Activated CD4-positive, alpha-beta memory T cell treated with anti-CD3 and anti-CD28 coated beads, Interleukin-2, amount 10 ng/mL, durations not matched to agents 7 days and 5 days (primary cell): ENCODE measurements at regions not wholly inside any gene's neighbourhood (a gene's known extent, or its start where the extent isn't known, plus 50 kb on each side); places are given as distances from the start of the nearest gene placed in this dataset.

Experiments used
- CTCF ChIA-PET: fragments of 350-600 bp; sonication (Branson Sonifier 250); formaldehyde crosslinking; loops from one replicate; lab custom pipeline; 2021; ENCODE audit warnings: antibody characterized with exemption, inconsistent platforms; lab: Charles Lee
- POLR2A ChIA-PET: fragments of 350-600 bp; sonication (Branson Sonifier 250); formaldehyde crosslinking; loops from one replicate; lab custom pipeline; 2021; ENCODE audit warnings: antibody characterized with exemption; lab: Charles Lee
- DNase-seq: peaks from one replicate; pipeline ENCODE4 v3.0.0-alpha.2; 2020
- H3K27ac Mint-ChIP-seq: one replicate; pipeline ENCODE4 v1.8.0; 2021; ENCODE audit warnings: mild to moderate bottlenecking, mixed read lengths
- H3K27me3 Mint-ChIP-seq: one replicate; pipeline ENCODE4 v1.8.0; 2021; ENCODE audit warnings: mixed read lengths
- H3K36me3 Mint-ChIP-seq: one replicate; pipeline ENCODE4 v1.8.0; 2021; ENCODE audit warnings: low read depth, mixed read lengths
- H3K4me1 Mint-ChIP-seq: one replicate; pipeline ENCODE4 v1.8.0; 2021; ENCODE audit warnings: mixed read lengths
- H3K4me3 Mint-ChIP-seq: one replicate; pipeline ENCODE4 v1.8.0; 2021; ENCODE audit warnings: mild to moderate bottlenecking, mixed read lengths
- H3K9me3 Mint-ChIP-seq: one replicate; pipeline ENCODE4 v1.8.0; 2021; ENCODE audit warnings: mixed read lengths

DNA sequence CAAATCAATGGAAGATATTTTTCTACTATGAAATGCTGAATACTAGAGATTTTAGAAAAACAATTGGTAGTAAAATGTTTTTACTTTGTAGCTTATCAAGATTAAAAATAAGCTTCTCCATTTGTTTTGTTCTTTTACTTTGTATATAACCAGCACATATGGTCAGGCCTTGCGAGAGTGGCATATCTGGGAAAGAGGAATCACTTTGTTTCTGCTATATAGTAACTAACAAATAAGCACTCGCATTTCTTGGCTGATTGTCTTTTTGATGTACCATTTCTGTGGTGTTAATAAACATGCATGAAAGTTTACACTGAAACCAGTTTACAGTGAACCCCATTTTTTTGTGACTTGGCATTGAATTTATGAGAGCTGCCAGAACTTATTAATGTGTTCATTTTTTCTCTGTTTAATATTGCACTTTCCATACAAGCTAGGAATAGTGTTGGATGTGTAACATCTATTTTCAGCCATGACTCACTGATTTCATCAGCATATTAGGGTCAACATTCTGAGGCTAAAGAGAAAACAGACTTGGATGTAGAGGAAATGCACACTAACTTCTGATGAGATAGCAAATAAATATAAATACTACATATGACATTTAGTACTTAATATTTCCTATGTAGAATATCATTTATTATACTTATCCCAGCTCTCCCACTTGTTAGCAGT, 635.5 kb downstream of the KCNH5 start:
- H3K4me3 Mint-ChIP-seq: no peak overlapping the region
- H3K36me3 Mint-ChIP-seq: no peaks in the 10 kb centered on the region
- no peaks in the 10 kb centered on the region for H3K4me1 Mint-ChIP-seq
- no peak for DNase-seq
- ChIA-PET CTCF (no interaction called here), POLR2A (no interaction called here)
- no peaks in the 10 kb centered on the region for H3K27me3 Mint-ChIP-seq
- no peak overlapping the region for H3K27ac Mint-ChIP-seq
- H3K9me3 Mint-ChIP-seq: no peaks in the 10 kb centered on the region

DNA sequence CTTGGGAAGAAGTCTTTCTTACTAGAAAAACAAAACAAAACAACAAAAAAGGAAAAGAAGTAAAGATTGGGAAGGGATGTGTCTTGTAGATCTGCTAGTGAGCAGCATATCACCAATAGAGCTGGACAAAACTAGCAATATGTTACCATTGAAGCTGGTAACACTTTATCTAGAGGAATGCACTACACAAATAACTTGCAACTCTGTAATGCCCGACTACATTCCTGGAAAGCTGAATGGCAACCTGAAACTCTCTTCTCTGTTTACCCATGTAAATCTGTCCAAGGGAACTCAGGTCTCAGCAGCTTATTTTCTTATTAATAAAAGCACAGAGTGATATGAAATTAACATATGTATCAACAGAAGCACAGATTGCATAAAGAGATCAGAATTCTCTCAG, 624.4 kb downstream of the KCNH5 start:
- Mint-ChIP-seq H3K4me1 (no peaks in the 10 kb centered on the region), H3K27me3 (no peaks in the 10 kb centered on the region), H3K4me3 (no peak overlapping the region), H3K36me3 (no peaks in the 10 kb centered on the region), H3K9me3 (peaks cover 6% of the 10 kb centered on the region), H3K27ac (no peak overlapping the region)
- POLR2A ChIA-PET: no interaction called here
- DNase-seq: no peak
- CTCF ChIA-PET: interaction anchor here (0.6 kb wide), 1 partner anchor 247 kb away, joined by 3 read pairs; no protein-coding TSS in a partner anchor

GRCh38 chr14:62428429-62429203, 616.6 kb downstream of the KCNH5 start:
- DNase-seq: no peak
- CTCF ChIA-PET: no interaction called here
- POLR2A ChIA-PET: no interaction called here
- Mint-ChIP-seq H3K27me3 (no peaks in the 10 kb centered on the region), H3K4me3 (no peak overlapping the region), H3K36me3 (no peaks in the 10 kb centered on the region), H3K27ac (no peak overlapping the region), H3K9me3 (peaks cover 25% of the 10 kb centered on the region), H3K4me1 (no peaks in the 10 kb centered on the region)

DNA sequence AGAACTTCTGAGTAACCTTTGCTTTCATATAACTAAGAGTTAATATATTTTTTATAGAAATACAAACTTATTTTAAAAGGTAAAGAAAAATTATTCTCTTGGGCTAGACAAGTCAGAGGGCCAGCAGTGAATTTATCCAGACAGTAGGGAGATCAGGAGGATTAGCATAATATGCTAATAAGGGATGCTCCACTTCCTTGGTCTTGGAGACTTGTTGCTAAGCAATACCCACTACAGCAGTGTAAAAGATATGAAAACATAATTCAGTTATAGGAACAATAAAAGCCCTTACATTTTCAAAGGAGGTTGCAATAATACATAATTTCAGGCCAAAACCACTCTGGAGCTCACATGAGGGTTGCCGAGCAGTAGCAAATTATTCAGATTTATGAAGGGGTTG, 615.6 kb downstream of the KCNH5 start:
- ChIA-PET POLR2A (no interaction called here), CTCF (no interaction called here)
- Mint-ChIP-seq H3K36me3 (no peaks in the 10 kb centered on the region), H3K27me3 (no peaks in the 10 kb centered on the region), H3K4me1 (no peaks in the 10 kb centered on the region), H3K9me3 (peaks cover 26% of the 10 kb centered on the region), H3K27ac (no peak overlapping the region), H3K4me3 (no peak overlapping the region)
- DNase-seq: no peak

DNA sequence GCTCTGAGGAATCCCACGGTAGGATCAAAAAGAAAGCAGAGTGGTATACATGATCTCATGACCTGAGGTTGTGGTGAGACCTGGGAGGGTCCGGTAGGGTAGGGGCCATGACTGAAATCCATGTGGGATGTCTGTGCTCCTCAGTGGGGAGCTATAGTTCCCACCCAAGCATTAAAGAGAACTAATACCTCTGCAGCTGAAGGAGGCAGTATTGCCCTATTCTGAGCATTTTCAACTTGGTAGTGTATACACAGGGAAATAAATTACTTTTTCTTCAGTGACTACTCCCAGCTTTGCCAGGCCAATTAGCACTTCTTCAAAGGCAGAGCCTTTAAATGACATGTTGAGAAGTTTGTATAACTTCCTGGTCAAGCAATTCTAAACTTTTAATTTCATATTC, 613.8 kb downstream of the KCNH5 start:
- DNase-seq: no peak
- ChIA-PET CTCF (no interaction called here), POLR2A (no interaction called here)
- H3K27me3 Mint-ChIP-seq: no peaks in the 10 kb centered on the region
- peaks cover 27% of the 10 kb centered on the region for H3K9me3 Mint-ChIP-seq
- no peaks in the 10 kb centered on the region for H3K4me1 Mint-ChIP-seq
- no peaks in the 10 kb centered on the region for H3K36me3 Mint-ChIP-seq
- no peak overlapping the region for H3K4me3 Mint-ChIP-seq
- no peak overlapping the region for H3K27ac Mint-ChIP-seq

DNA sequence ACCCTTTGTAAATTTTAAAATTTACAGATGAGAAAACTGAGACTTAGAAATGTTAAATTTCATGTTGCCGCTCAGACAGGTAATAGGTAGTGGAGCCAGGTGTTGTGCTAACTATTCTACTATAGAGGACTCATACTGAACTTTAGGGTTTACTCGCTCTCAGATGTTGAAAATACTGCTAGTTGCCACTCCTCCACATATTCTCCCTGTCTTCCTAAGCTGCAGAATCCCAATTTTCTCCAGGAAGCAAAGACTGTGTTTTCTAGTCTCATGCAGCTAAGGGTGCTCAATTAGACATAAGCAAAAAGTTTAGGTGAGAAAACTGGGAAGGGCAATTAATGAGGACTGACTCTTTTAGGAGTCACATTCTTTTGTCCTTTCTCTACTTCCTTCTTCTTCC, 612.3 kb downstream of the KCNH5 start:
- ChIA-PET POLR2A (no interaction called here), CTCF (no interaction called here)
- H3K36me3 Mint-ChIP-seq: no peaks in the 10 kb centered on the region
- no peak overlapping the region for H3K4me3 Mint-ChIP-seq
- H3K9me3 Mint-ChIP-seq: peaks cover 25% of the 10 kb centered on the region
- no peaks in the 10 kb centered on the region for H3K27me3 Mint-ChIP-seq
- no peak overlapping the region for H3K27ac Mint-ChIP-seq
- H3K4me1 Mint-ChIP-seq: no peaks in the 10 kb centered on the region
- no peak for DNase-seq

DNA sequence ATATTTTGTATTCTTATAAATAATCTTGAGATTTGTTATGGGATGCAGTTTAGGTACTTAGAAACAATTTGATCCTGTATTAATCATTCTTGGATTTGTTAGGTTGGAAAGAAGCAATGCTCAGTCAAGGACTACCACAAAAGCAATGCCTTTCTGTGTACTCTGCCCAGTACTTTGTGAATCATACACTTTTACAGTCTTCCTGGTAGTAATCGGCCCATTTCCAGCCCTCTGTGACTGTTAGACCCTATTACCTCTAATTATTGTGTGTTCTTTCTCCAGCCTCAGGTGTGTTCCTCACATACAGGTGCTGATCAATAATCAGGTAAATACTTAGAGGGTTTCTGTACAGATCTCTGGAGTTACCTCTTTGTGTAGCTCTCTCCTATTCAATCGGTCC, 609.0 kb downstream of the KCNH5 start:
- H3K9me3 Mint-ChIP-seq: peaks cover 29% of the 10 kb centered on the region
- no peaks in the 10 kb centered on the region for H3K36me3 Mint-ChIP-seq
- H3K4me3 Mint-ChIP-seq: no peak overlapping the region
- H3K4me1 Mint-ChIP-seq: no peaks in the 10 kb centered on the region
- H3K27me3 Mint-ChIP-seq: no peaks in the 10 kb centered on the region
- H3K27ac Mint-ChIP-seq: no peak overlapping the region
- no peak for DNase-seq
- ChIA-PET CTCF (no interaction called here), POLR2A (no interaction called here)

GRCh38 chr14:62439210-62439609, 606.0 kb downstream of the KCNH5 start:
- ChIA-PET CTCF (no interaction called here), POLR2A (no interaction called here)
- no peaks in the 10 kb centered on the region for H3K27me3 Mint-ChIP-seq
- H3K27ac Mint-ChIP-seq: no peak overlapping the region
- no peaks in the 10 kb centered on the region for H3K4me1 Mint-ChIP-seq
- no peak overlapping the region for H3K4me3 Mint-ChIP-seq
- H3K9me3 Mint-ChIP-seq: peaks cover 30% of the 10 kb centered on the region
- no peak for DNase-seq
- no peaks in the 10 kb centered on the region for H3K36me3 Mint-ChIP-seq

- Mint-ChIP-seq H3K27me3 (no peaks in the 10 kb centered on the region), H3K4me1 (no peaks in the 10 kb centered on the region), H3K4me3 (no peak overlapping the region), H3K27ac (no peak overlapping the region), H3K9me3 (peaks cover 22% of the 10 kb centered on the region), H3K36me3 (no peaks in the 10 kb centered on the region)
- CTCF ChIA-PET: no interaction called here
- DNase-seq: no peak
- POLR2A ChIA-PET: no interaction called here
These were observed 601.5 kb downstream of the KCNH5 start for GRCh38 chr14:62443796-62444195.

- CTCF ChIA-PET: no interaction called here
- peaks cover 12% of the 10 kb centered on the region for H3K9me3 Mint-ChIP-seq
- H3K27ac Mint-ChIP-seq: no peak overlapping the region
These were observed 599.7 kb downstream of the KCNH5 start for GRCh38 chr14:62445570-62445969.

DNA sequence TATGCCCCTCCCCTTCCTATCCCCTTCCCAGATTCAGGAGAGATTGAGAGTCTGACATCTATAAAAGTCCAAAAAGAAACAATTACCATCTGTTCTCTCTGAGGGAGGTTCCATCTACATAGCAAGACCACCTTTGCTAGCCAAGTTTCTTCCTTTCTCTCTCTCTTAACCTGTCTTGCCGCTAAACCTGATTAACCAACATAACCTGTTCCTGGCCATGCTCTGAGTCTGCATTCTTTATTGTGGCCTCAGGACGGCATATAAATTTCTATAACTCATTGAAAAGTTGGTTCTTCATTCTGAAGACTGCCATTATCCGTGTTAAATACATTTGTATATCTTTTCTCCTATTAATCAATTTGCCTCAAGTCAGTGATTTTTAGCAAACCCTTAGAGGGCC, 594.0 kb downstream of the KCNH5 start:
- ChIA-PET CTCF (no interaction called here), POLR2A (no interaction called here)
- H3K27ac Mint-ChIP-seq: no peak overlapping the region
- DNase-seq: no peak
- no peak overlapping the region for H3K4me3 Mint-ChIP-seq
- no peaks in the 10 kb centered on the region for H3K36me3 Mint-ChIP-seq
- H3K9me3 Mint-ChIP-seq: peaks cover 3% of the 10 kb centered on the region
- no peaks in the 10 kb centered on the region for H3K27me3 Mint-ChIP-seq
- H3K4me1 Mint-ChIP-seq: no peaks in the 10 kb centered on the region

More at GRCh38 chr14:62445570-62445969, 599.7 kb downstream of the KCNH5 start:
- H3K4me1 Mint-ChIP-seq: no peaks in the 10 kb centered on the region
- no peaks in the 10 kb centered on the region for H3K27me3 Mint-ChIP-seq
- no peak for DNase-seq
- no peaks in the 10 kb centered on the region for H3K36me3 Mint-ChIP-seq
- H3K4me3 Mint-ChIP-seq: no peak overlapping the region
- POLR2A ChIA-PET: no interaction called here

GRCh38 chr14:62453226-62453625, 592.0 kb downstream of the KCNH5 start:
- POLR2A ChIA-PET: no interaction called here
- no peak for DNase-seq
- Mint-ChIP-seq H3K4me3 (no peak overlapping the region), H3K27ac (no peak overlapping the region), H3K9me3 (peaks cover 5% of the 10 kb centered on the region), H3K4me1 (no peaks in the 10 kb centered on the region), H3K27me3 (no peaks in the 10 kb centered on the region), H3K36me3 (no peaks in the 10 kb centered on the region)
- CTCF ChIA-PET: no interaction called here

GRCh38 chr14:62455446-62455845, 589.8 kb downstream of the KCNH5 start:
- Mint-ChIP-seq H3K4me3 (no peak overlapping the region), H3K27me3 (no peaks in the 10 kb centered on the region), H3K27ac (no peak overlapping the region), H3K36me3 (no peaks in the 10 kb centered on the region), H3K9me3 (peaks cover 2% of the 10 kb centered on the region), H3K4me1 (no peaks in the 10 kb centered on the region)
- no peak for DNase-seq
- ChIA-PET POLR2A (no interaction called here), CTCF (no interaction called here)

DNA sequence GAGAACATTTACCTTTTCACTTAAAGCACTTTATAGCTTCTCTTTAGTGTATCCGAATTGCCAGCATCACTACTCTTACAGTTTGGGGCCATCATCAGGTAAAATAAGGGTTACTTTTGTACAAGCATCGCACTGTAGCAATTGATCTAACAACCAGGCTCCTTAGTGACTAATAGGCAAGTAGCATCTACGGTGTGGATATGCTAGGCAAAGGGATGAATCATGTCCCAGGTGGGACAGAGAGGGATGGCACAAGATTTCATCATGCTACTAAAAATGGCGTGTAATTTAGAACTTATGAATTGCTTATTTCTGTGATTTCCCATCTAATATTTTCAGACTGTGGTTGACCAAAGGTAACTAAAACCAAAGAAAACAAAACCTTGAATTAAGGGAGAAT, 582.3 kb downstream of the KCNH5 start:
- H3K9me3 Mint-ChIP-seq: peaks cover 4% of the 10 kb centered on the region
- no peaks in the 10 kb centered on the region for H3K36me3 Mint-ChIP-seq
- no peaks in the 10 kb centered on the region for H3K4me1 Mint-ChIP-seq
- ChIA-PET CTCF (no interaction called here), POLR2A (no interaction called here)
- no peak for DNase-seq
- H3K4me3 Mint-ChIP-seq: no peak overlapping the region
- H3K27me3 Mint-ChIP-seq: no peaks in the 10 kb centered on the region
- H3K27ac Mint-ChIP-seq: no peak overlapping the region
